DMS53 treated with DMSO at 0.1 percent for 48 hours (cell line): ENCODE measurements at regions not wholly inside any gene's neighbourhood (a gene's known extent, or its start where the extent isn't known, plus 50 kb on each side); places are given as distances from the start of the nearest gene placed in this dataset.
"Not testable (repeated sequence)": the region's sequence is repeated elsewhere in the genome, so short reads cannot be mapped to it uniquely, and the experiment has no call there.

ENCODE experiments used
- DNase-seq: peaks from one replicate; lab custom pipeline; 2025; ENCODE audit not compliant: unreplicated experiment; lab: John Stamatoyannopoulos, UW

DNA sequence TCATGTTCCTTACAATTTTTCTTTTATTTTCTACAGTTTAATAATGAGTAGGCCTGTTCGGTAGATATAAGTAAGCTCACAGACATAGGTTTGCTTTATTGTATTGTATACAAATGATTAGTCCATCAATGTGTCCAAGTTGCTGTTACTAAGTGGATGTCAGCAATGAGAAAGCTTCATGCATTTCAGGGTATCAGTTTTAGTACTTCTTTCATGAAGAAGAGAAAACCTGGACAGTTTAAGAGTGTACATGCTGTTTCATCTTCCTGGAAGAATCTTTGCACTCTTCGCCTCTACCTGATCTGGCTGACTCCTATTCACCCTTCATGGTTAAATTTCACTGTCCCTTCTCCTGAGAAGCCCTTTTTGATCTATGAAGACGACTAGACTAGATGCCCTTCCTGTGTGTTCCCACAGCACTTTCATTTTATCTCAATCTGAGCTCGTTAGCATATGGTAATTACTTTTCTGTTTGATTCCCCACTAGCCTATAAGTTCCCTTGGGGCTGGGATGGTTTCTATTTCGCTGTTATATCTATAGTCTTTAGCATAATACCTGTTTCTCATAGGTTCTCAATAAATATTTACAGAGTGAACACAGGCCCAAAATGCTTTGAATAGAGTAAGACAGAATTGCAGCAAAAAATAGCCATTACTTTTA is 70.7 kb downstream of the CETN3 start:
- no peak for DNase-seq

- no peak for DNase-seq
Measured at GRCh38 chr5:90337449-90338052, 72.0 kb downstream of the CETN3 start.

DNA sequence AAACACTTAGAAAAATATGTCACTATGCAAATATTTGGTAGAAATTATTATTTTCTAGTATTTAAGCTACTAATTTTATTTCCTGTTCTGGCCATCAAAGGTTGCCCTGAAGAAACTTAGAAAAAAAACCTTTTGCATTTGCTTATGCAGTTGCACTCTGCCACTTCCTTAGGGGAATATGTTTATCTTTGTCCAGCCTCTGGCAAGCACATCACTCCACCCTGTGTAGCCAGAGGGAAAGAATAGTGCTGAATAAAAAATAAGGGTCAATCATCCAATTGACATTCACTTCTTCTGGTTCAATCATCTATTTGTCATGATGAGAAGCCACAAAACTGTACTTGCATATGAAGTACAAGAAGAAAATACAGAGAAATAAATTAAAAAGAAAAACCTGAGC is 72.8 kb downstream of the CETN3 start:
- DNase-seq = no peak

DNA sequence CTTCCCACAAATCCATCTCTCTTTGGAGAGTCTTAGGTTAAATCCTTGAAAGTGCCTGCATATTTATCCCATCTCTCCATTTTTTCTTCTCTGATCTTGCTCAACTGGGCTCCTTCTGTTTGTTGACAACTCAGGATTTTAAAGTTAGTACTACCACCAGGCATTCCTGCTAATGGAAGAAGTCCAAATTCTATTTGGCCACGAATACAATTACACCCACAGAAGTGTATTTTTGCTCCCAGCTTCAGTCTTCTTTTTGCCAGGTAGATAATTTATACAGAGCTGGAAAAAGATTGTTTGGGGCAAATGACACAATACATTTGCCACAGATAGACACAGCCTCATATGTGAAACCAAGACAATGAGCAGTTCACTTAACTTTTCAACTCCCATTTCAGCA is 74.8 kb downstream of the CETN3 start:
- DNase-seq = no peak

GRCh38 chr5:90329911-90330310 is 79.6 kb downstream of the CETN3 start:
- DNase-seq = no peak

DNA sequence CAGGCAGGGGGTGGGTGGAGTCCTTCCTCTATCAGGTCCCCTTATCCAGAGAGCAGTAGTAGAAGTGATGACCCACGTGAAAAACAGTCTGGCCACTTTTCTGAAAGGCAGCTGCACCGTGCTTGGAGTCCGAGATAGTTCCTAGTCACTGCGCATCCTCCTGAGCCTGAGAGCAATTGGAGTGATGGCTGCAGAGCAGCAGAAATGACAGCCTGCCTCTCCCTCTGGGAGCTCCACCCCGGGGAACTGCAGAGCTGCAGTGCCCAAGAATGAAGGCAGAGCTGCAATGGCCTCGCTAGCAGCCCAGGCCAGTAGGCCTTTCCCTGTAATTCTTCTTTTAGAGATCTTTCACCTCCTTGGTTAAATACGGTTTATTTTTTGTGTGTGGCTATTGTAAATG is 82.6 kb downstream of the CETN3 start:
- DNase-seq = no peak

DNA sequence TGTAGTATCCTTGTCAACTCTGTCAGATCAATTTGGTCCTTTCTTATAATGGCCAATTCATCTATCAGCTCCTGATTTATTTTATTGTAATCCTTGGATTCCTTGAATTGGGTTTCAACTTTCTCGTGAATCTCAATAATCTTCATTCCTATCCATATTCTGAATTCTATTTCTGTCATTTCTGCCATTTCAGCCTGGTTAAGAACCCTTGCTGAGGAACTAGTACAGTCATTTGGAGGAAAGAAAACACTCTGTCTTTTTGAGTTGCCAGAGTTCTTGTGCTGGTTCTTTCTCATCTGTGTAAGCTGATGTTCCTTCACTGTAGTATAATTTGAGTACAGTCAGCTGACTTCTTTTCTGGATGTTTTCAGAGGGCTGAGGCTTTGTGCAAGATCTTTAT is 84.5 kb downstream of the CETN3 start:
- DNase-seq = no peak

GRCh38 chr5:90320348-90320747 is 89.2 kb downstream of the CETN3 start:
- not testable (repeated sequence) for DNase-seq

DNA sequence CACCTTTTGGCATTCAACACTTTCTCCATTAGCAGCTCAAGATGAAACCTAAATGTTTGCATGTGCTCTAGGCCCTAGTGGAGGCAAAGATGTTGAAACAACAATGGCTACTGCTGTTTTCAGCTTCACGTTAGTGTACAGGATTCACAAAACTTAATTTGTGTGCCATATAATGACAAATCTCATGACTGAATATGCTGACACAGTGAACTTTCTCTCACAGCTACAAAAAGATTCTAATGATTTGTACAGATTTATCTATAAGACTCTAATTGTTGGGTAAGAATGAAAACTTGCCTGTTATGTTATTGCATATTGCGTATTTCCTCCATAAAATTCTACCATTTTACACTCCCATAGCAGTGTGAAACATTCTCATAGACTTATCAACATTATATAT is 97.5 kb downstream of the CETN3 start:
- DNase-seq = no peak

DNA sequence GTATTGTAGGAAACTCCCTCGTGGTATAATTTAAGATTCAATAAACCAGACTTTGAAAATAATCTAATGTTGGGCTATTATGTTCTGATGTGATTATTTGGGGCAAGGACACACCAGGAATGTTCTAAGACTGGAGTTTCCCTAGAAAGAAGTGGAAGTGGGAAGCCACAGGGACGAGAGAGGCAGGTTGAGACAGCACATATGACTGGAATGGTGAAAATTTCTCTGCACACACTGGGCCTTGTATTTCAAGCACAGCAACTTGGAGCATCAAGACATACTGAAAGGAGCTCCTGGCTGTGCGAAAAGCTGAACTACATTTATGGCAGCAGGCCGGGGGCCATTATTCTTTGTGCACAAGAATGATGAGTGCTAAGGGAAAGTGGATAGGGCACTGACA is 98.2 kb downstream of the CETN3 start:
- DNase-seq = no peak

GRCh38 chr5:90308787-90309585 is 100.6 kb downstream of the CETN3 start:
- peak; percentile 17 for DNase-seq

DNA sequence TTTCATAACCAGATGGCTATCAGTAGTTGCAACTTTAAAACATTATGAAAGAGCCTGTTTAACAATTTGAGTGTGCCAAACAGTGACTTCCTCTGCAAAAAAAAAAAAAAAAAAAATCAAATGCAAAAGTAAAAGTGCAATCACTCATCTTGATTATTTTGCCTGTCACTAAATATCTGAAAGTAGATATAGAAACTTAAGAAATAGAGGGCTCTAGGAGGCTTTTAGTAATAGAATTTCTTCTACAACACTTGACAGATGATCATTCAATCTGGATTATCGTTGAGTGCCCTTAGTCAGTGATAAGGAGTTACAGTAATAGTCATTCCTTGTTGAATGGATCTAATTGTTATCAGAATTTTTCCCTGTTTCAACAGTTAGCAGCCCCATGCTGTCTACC is 101.8 kb downstream of the CETN3 start:
- DNase-seq = no peak

GRCh38 chr5:90307322-90307721 is 102.2 kb downstream of the CETN3 start:
- no peak for DNase-seq

DNA sequence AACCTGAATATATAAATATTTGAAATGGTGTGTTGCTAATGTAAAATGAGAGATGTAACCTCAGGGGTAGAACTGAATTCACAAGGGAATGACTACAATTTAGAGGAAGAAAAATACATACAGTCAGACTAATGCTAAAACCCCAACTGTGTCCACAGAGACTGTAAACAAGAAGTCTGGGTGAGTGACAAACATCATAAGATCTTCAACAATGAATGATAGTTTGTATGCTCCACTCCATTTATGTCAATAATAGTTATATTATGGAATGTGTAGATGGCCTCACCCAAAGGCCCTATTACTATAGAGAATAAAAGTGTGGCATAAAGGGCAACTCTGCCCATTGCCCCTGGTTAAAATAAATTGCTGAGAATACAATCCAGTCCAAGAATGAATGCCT is 102.9 kb downstream of the CETN3 start:
- no peak for DNase-seq

DNA sequence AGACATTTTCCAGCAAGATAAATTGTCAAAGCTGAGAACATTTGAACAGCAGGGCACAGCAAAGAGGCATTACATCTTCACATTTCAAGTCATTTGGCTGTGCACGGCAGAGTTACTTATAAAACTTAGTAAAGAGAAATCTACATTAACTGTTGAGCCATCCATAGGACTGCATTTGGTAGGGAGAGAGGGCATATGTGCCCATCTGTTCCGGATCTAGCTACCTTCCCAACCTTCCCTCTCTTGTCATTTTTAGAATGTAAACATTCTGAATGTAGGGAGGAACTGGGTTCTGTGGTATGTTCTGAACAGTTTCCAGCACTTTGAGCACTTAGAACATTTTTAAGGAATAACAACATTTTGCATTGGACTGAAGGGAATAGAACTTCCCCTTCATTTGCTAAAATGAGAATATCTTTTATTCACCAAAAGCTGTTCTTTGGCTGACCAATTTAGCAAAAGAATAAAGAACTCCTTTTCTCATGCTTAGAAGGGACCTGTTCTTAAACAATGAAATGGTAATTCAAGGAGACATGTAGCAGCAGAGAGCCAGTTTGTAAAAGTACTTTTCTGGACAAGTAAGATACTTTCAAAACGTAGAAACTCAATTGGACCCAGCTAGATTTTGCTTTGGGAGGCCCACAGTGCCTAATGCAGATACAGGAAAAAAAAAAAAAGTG is 104.4 kb downstream of the CETN3 start:
- DNase-seq = no peak

DNA sequence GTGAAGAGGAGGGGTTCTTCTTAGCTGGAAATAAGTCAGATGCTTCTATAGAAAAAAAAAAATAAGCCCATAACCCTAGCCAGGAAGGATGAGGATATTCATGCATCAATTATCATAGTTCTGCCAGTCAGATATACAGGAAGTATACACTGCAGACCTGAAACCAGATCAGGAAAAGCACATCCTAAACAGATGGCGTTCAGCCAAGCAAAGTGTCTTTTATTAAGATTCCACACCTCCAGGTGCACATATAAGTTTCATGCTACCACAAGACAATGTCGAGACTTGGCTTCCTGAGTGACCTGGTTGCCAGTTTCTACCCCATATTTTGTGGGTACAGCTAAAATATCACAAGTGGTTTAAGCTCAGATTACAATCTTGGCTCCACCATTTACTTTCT is 108.3 kb downstream of the CETN3 start:
- no peak for DNase-seq

DNA sequence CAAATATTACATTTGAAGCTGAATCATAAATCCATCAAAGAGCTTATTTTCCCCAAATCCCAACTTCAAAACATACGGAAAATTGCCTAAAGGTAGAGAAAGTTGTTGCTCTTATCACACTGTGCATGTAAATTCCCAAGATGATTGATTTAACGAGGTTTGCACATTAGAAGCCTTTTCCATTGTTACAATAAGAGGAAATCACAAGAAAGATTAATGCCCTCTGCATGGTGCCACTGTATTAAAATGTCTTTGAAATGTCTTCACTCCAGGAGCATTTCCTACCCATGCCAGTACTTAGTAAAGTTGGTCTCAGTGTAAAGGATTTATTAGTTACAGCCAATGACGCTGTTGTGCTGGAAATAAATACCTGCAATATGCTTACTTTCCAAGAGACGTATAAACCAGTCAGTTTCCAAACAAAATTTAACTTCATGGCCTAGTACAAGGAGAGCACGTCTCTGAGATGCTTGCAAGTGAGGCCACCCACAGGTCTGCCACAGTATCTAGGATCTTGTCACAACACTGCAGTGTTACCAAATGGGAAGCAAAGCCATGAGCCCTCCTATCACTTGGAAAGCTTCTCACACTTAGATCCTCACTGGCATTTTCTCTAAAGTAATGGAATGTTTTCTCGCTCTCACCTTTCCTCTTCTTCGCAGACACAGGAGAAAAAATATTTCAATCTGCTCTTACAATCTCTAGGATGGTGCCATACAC is 112.4 kb downstream of the CETN3 start:
- DNase-seq = no peak

- DNase-seq = no peak
Measured at GRCh38 chr5:90294604-90295003, 115.0 kb downstream of the CETN3 start.

- DNase-seq = no peak
Measured at GRCh38 chr5:90293931-90294330, 115.6 kb downstream of the CETN3 start.

DNA sequence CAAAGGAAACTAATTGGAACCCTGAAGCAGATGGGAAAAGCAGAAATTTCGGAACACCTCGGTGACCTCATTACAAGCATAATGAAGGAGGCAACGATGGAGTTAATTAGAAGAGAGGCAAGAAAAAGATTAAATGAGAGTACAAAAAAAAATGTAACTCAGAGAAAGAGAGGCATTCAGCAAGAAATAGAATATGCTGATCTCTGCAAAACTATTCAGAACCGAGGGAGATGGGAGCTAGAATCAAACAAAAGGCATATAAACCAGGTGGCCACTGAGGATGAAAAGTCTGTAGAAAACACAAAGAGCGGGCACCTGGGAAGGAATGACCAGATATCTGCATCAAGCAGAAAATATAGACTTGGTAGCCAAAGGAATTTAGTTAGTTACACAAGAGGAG is 118.9 kb downstream of the CETN3 start:
- no peak for DNase-seq

GRCh38 chr5:90289837-90290236 is 119.7 kb downstream of the CETN3 start:
- DNase-seq = no peak
